HCEC 1CT (cell line): ENCODE measurements at regions not wholly inside any gene's neighbourhood (a gene's known extent, or its start where the extent isn't known, plus 50 kb on each side); places are given as distances from the start of the nearest gene placed in this dataset.
"Not testable (repeated sequence)": the region's sequence is repeated elsewhere in the genome, so short reads cannot be mapped to it uniquely, and the experiment has no call there.

Source experiments
- DNase-seq: peaks from one replicate; pipeline ENCODE4 v3.0.0-alpha.2; 2017

DNA sequence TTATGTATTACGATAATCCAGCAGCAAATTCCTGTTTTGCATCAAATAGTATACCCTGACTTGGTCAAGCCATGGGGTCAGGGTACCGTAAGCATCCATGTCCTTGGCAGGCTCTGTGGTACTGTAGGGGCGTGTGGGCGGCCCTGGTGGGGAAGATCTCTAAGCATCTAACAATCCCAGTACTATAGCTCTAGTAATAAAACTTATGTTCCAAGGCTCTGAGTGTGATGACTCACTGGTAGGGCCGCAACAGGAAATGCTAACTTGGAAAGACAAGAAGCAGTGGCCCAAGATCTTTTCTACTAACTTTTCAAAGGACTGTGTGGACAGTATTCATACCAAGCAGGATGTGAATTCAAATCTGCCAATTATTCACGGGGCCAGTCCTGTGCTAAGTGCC is 63.8 kb downstream of the CLEC18A start:
- DNase-seq, result peak; percentile 1

DNA sequence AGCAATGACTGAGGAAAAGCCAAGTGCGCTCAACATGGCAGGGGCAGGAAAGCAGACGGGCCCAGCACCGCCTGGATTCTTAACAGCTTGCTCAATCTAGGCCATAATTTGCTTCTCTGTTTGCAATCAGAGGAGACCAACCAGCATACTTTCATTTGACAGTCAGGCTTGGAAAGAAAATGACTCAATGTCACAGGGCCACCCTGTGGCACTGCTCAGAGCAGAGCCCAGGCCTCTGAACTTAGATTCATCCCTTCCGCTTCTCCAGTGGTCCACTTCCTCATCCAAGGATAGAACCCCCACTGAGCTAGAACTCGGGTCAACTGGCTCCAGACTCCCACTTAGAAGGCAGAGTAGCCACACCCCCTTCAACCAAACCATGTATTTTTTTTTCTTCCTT is 65.6 kb downstream of the CLEC18A start:
- DNase-seq, result not testable (repeated sequence)

GRCh38 chr16:70018254-70018653 is 67.1 kb downstream of the CLEC18A start:
- DNase-seq, result peak; percentile 1

GRCh38 chr16:70023207-70023606 is 72.1 kb downstream of the CLEC18A start:
- not testable (repeated sequence) for DNase-seq

GRCh38 chr16:70023956-70024355 is 72.8 kb downstream of the CLEC18A start:
- not testable (repeated sequence) for DNase-seq

DNA sequence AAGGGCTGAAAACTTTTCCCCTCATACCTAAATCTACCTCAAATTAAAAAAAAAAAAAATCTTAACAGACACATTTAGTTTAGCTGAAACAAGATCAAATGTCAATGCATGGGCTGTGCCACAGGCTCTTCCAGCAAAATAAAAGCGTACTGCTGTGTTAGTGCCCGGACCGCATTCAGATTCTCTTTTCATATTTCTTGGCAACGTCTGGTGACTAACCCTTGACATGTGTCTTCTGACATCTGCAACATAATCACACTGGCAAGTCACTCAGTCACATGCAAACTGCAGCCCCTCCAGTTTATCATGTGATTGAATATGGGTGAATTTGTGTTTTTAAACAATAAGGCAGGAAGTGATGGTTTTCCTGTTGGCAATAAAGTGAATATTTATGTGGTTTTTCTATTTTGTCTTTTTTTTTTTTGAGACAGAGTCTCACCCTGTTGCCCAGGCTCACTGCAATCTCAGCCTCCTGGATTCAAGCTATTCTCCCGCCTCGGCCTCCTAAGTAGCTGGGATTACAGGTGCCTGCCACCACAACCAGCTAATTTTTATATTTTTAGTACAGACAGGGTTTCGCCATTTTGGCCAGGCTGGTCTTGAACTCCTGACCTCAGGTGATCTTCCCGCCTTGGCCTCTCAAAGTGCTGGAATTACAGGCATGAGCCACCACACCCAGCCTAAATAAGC is 75.2 kb downstream of the CLEC18A start:
- peak; percentile 13 for DNase-seq

- DNase-seq, result not testable (repeated sequence)
Measured at GRCh38 chr16:70032906-70033305, 81.2 kb upstream of the PDPR start.

- DNase-seq, result not testable (repeated sequence)
Measured at GRCh38 chr16:70037913-70038312, 76.2 kb upstream of the PDPR start.

GRCh38 chr16:70040554-70040953 is 73.6 kb upstream of the PDPR start:
- not testable (repeated sequence) for DNase-seq

GRCh38 chr16:70043538-70044067 is 70.5 kb upstream of the PDPR start:
- not testable (repeated sequence) for DNase-seq

DNA sequence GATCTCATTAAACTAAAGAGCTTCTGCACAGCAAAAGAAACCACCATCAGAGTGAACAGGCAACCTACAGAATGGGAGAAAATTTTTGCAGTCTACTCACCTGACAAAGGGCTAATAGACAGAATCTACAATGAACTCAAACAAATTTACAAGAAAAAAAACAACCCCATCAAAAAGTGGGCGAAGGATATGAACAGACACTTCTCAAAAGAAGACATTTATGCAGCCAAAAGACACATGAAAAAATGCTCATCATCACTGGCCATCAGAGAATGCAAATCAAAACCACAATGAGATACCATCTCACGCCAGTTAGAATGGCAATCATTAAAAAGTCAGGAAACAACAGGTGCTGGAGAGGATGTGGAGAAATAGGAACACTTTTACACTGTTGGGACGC is 67.6 kb upstream of the PDPR start:
- not testable (repeated sequence) for DNase-seq

GRCh38 chr16:70048083-70048482 is 66.0 kb upstream of the PDPR start:
- DNase-seq, result not testable (repeated sequence)

DNA sequence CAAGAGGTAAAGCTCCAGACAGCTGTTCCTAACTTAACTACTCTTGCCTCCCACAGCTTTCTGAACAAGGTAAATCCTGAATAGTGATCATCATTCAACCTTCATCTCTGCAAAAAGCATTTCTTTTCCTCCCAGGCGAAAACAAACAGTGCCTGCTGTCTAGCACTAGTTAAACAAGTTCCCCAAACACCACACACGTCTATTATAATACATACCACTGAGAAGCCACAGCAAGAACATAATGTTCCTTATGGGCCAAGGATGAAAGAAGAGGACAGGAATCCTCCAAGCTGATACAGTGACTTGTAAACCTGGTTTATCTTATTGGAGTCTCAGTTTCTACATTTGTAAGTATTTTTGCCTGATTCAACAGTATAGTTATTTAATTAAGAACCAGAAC is 56.1 kb upstream of the PDPR start:
- DNase-seq, result not testable (repeated sequence)

- DNase-seq, result not testable (repeated sequence)
Measured at GRCh38 chr16:70059429-70059828, 54.7 kb upstream of the PDPR start.

DNA sequence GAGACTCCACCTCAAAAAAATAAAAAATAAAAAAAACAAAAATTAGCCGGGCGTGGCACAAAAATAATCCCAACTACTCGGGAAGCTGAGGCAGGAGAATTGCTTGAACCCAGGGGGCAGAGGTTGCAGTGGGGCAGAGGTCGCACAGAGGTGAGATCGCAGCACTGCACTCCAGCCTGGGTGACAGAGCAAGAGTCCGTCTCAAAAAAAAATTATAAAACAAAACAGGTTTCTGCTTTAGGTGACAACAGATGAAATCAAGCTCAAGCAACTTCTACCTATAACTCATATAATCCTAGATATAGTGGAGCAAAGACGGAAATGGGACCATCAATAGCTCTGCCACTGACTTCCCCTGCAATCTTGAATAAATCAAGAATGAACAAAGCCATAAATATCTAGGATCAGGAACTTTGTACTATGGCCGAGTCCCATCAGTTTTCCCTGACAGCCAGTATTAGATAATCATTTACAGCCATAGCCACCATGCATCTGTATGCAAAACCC is 53.6 kb upstream of the PDPR start:
- not testable (repeated sequence) for DNase-seq

- DNase-seq, result not testable (repeated sequence)
Measured at GRCh38 chr16:70061671-70062218, 52.4 kb upstream of the PDPR start.

DNA sequence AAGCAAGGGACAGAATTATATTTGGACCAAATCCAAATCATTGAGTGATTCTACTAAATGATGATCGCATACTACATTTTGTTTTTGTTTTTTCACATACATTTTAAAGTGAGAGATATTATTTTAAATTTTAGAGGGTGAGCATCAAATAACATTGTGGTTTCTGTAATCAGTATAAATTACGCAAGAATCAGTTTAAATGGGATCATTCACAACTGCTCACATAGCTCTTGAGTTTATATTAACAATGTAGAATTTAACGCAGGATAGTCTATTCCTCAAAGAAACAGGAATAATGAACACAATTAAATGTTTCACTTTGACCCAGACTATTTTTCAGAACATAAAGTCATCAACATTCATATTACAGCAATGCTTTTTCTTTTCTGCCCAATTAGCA is 51.2 kb upstream of the PDPR start:
- not testable (repeated sequence) for DNase-seq
